Astrocyte of the hippocampus (primary cell): ENCODE measurements at regions not wholly inside any gene's neighbourhood (a gene's known extent, or its start where the extent isn't known, plus 50 kb on each side); places are given as distances from the start of the nearest gene placed in this dataset.

Source experiments
- DNase-seq: peaks from one replicate; pipeline ENCODE4 v3.0.0; 2011; ENCODE audit warnings: low read depth, low spot score

GRCh38 chr4:54152846-54153600, 53.1 kb downstream of the GSX2 start:
- peak; percentile 84 for DNase-seq

GRCh38 chr4:54155936-54156335, 56.0 kb downstream of the GSX2 start:
- DNase-seq, result no peak

- no peak for DNase-seq
Measured at GRCh38 chr4:54157606-54158005, 57.6 kb downstream of the GSX2 start.

GRCh38 chr4:54159543-54159942, 59.6 kb downstream of the GSX2 start:
- no peak for DNase-seq

- peak; percentile 56 for DNase-seq
Measured at GRCh38 chr4:54165011-54165410, 64.1 kb upstream of the PDGFRA start.

GRCh38 chr4:54165438-54165837, 63.7 kb upstream of the PDGFRA start:
- DNase-seq, result peak; percentile 95

- no peak for DNase-seq
Measured at GRCh38 chr4:54167508-54167907, 61.6 kb upstream of the PDGFRA start.

GRCh38 chr4:54169176-54169575, 59.9 kb upstream of the PDGFRA start:
- no peak for DNase-seq

GRCh38 chr4:54172156-54172555, 56.9 kb upstream of the PDGFRA start:
- DNase-seq, result no peak

GRCh38 chr4:54173281-54173912, 55.7 kb upstream of the PDGFRA start:
- no peak for DNase-seq

GRCh38 chr4:54176202-54176601, 52.9 kb upstream of the PDGFRA start:
- DNase-seq, result no peak
